ENCODE measurements at regions not wholly inside any gene's neighbourhood (a gene's known extent, or its start where the extent isn't known, plus 50 kb on each side); places are given as distances from the start of the nearest gene placed in this dataset.

DNA sequence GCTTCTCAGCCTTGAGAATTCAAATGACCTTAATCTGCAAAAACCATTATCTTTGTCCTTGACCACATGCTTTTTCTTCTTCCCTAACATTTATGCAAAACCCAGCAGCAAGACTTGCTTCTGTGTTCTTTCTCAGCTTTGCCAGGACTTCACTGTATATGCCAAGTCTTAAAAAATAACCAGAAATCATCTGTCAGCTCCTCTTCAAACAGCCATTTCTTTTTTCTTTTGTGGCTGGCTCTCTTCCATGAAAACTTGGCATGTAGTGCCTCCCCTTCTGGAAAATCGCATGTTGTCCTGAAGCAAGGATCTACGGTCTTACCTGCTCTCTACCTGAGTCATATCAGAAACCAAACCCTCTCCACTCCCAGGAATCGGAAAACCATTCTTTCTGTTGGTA lies 364.9 kb downstream of the RPS29 start:
- TF ChIP-seq POLR2A (IDR thresholded peaks at IDR 0.05), result no peak
- TF ChIP-seq CTCF (IDR thresholded peaks at IDR 0.05), result no peak
